DMS114 treated with DMSO at 0.1 percent for 48 hours (cell line): ENCODE measurements at regions not wholly inside any gene's neighbourhood (a gene's known extent, or its start where the extent isn't known, plus 50 kb on each side); places are given as distances from the start of the nearest gene placed in this dataset.
"Not testable (repeated sequence)": the region's sequence is repeated elsewhere in the genome, so short reads cannot be mapped to it uniquely, and the experiment has no call there.

Experiments used
- DNase-seq: peaks from one replicate; lab custom pipeline; 2025; ENCODE audit not compliant: unreplicated experiment; lab: John Stamatoyannopoulos, UW

GRCh38 chr20:40012026-40012425, 677.0 kb downstream of the MAFB start:
- DNase-seq: not testable (repeated sequence)

- DNase-seq: no peak
These were observed 678.6 kb downstream of the MAFB start for GRCh38 chr20:40010483-40010882.

GRCh38 chr20:40009542-40009941, 679.5 kb downstream of the MAFB start:
- DNase-seq: no peak

GRCh38 chr20:40008177-40008576, 680.9 kb downstream of the MAFB start:
- no peak for DNase-seq

- no peak for DNase-seq
These were observed 682.7 kb downstream of the MAFB start for GRCh38 chr20:40006168-40006860.

- not testable (repeated sequence) for DNase-seq
These were observed 684.9 kb downstream of the MAFB start for GRCh38 chr20:40004092-40004491.

- DNase-seq: no peak
These were observed 695.3 kb downstream of the MAFB start for GRCh38 chr20:39993742-39994141.

- DNase-seq: no peak
These were observed 698.3 kb downstream of the MAFB start for GRCh38 chr20:39990692-39991091.

GRCh38 chr20:39988991-39989390, 700.0 kb downstream of the MAFB start:
- no peak for DNase-seq

- DNase-seq: no peak
These were observed 702.7 kb downstream of the MAFB start for GRCh38 chr20:39986173-39986904.

GRCh38 chr20:39985271-39985827, 703.7 kb downstream of the MAFB start:
- DNase-seq: no peak

- no peak for DNase-seq
These were observed 705.4 kb downstream of the MAFB start for GRCh38 chr20:39983655-39984054.

GRCh38 chr20:39983183-39983582, 705.9 kb downstream of the MAFB start:
- no peak for DNase-seq

- DNase-seq: no peak
These were observed 714.0 kb downstream of the MAFB start for GRCh38 chr20:39974966-39975501.

- DNase-seq: no peak
These were observed 720.5 kb downstream of the MAFB start for GRCh38 chr20:39968495-39968894.

- DNase-seq: no peak
These were observed 721.2 kb downstream of the MAFB start for GRCh38 chr20:39967806-39968205.

GRCh38 chr20:39961637-39962244, 727.3 kb downstream of the MAFB start:
- DNase-seq: no peak

- no peak for DNase-seq
These were observed 728.3 kb downstream of the MAFB start for GRCh38 chr20:39960522-39961428.

GRCh38 chr20:39957911-39958310, 731.1 kb downstream of the MAFB start:
- DNase-seq: not testable (repeated sequence)

GRCh38 chr20:39954621-39955020, 734.4 kb downstream of the MAFB start:
- no peak for DNase-seq

GRCh38 chr20:39946931-39947330, 742.1 kb downstream of the MAFB start:
- no peak for DNase-seq
